MM.1S (cell line): ENCODE measurements at regions not wholly inside any gene's neighbourhood (a gene's known extent, or its start where the extent isn't known, plus 50 kb on each side); places are given as distances from the start of the nearest gene placed in this dataset.

Experiments used
- DNase-seq: peaks from one replicate; pipeline ENCODE4 v3.0.0-alpha.2; 2015
- H2AFZ ChIP-seq: fragments of 300-600 bp; sonication (generic); 2 replicates; pipeline ENCODE4 v1.6.0; 2016; ENCODE audit warnings: antibody characterized with exemption, low read length
- H3F3A ChIP-seq: fragments of 300-600 bp; sonication (generic); 2 replicates; pipeline ENCODE4 v1.6.1; 2016; ENCODE audit warnings: mild to moderate bottlenecking, antibody characterized with exemption, low read length, moderate library complexity, mixed read lengths; ENCODE audit not compliant: insufficient read depth
- H3K27ac ChIP-seq: fragments of 300-600 bp; sonication (generic); 2 replicates; pipeline ENCODE4 v1.5.1; 2016; ENCODE audit warnings: mild to moderate bottlenecking, low read length
- H3K27me3 ChIP-seq: fragments of 300-600 bp; sonication (generic); replicated peaks from 2 replicates; pipeline ENCODE4 v1.6.0; 2016; ENCODE audit warnings: low read length; ENCODE audit not compliant: insufficient read depth
- H3K36me3 ChIP-seq: fragments of 300-600 bp; sonication (generic); replicated peaks from 2 replicates; pipeline ENCODE4 v1.6.1; 2016; ENCODE audit warnings: mild to moderate bottlenecking, low read length, mixed read lengths; ENCODE audit not compliant: insufficient read depth
- H3K4me1 ChIP-seq: fragments of 300-600 bp; sonication (generic); 2 replicates; pipeline ENCODE4 v1.6.1; 2016; ENCODE audit warnings: low read length, mixed read lengths
- H3K4me2 ChIP-seq: fragments of 300-600 bp; sonication (generic); 2 replicates; pipeline ENCODE4 v1.6.0; 2016; ENCODE audit warnings: low read depth, low read length
- H3K4me3 ChIP-seq: fragments of 300-600 bp; sonication (generic); 2 replicates; pipeline ENCODE4 v1.5.1; 2016; ENCODE audit warnings: low read length, mixed read lengths
- H3K79me2 ChIP-seq: fragments of 300-600 bp; sonication (generic); 2 replicates; pipeline ENCODE4 v1.6.1; 2016; ENCODE audit warnings: mixed run types, low read length, mixed read lengths
- H3K9ac ChIP-seq: fragments of 300-600 bp; sonication (generic); 2 replicates; pipeline ENCODE4 v1.6.1; 2016; ENCODE audit warnings: low read length, mixed read lengths
- H3K9me2 ChIP-seq: fragments of 300-600 bp; sonication (generic); replicated peaks from 2 replicates; pipeline ENCODE4 v1.6.1; 2016; ENCODE audit warnings: mild to moderate bottlenecking, low read length, mixed read lengths; ENCODE audit not compliant: insufficient read depth
- H3K9me3 ChIP-seq: fragments of 300-600 bp; sonication (generic); replicated peaks from 2 replicates; pipeline ENCODE4 v1.6.1; 2016; ENCODE audit warnings: mild to moderate bottlenecking, low read length, mixed read lengths; ENCODE audit not compliant: insufficient read depth
- H4K20me1 ChIP-seq: fragments of 300-600 bp; sonication (generic); 2 replicates; pipeline ENCODE4 v1.6.1; 2016; ENCODE audit warnings: mild to moderate bottlenecking, low read length, moderate library complexity, mixed read lengths; ENCODE audit not compliant: insufficient read depth
- CTCF ChIP-seq: fragments of 300-600 bp; sonication (generic); IDR thresholded peaks from 2 replicates; pipeline ENCODE4 v1.5.1; 2016; ENCODE audit warnings: antibody characterized with exemption, low read length, mixed read lengths
- EZH2 ChIP-seq: fragments of 300-600 bp; sonication (generic); optimal IDR thresholded peaks from 2 replicates; pipeline ENCODE3; 2017; ENCODE audit warnings: low read depth, mild to moderate bottlenecking, antibody characterized with exemption, low read length, mixed read lengths
- EZH2phosphoT487 ChIP-seq: fragments of 300-600 bp; sonication (generic); IDR thresholded peaks from 2 replicates; pipeline ENCODE4 v1.6.1; 2018; ENCODE audit warnings: antibody characterized with exemption, low read length

DNA sequence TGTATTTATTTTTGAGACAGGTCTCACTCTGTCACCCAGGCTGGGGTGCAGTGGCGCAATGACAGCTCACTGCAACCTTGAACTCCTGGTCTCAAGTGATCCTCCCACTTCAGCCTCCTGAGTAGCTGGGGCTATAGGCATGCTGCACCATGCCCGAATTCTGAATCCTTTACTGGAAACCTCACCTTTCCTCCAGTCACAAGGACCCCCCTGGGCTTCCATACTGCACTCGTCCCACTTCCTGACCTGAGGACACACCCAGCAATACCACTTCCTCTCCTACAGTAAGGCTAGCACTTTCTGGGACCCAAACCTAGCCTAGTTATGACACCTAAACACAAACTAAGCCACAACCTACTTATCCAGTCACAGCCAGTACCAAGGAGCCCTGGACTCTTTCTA lies 68.2 kb downstream of the FAM217A start:
- Histone ChIP-seq H3K27me3 (no peaks in the 10 kb centered on the region), H3K4me1 (peaks cover 15% of the 10 kb centered on the region; the same call in 1 of the 2 replicates), H3K27ac (no peak overlapping the region), H3K36me3 (no peaks in the 10 kb centered on the region; the same call in 1 of the 2 replicates), H2AFZ (no peak overlapping the region), H3K4me3 (no peak overlapping the region), H3F3A (peaks cover 3% of the 10 kb centered on the region; the same call in 1 of the 2 replicates), H3K9me2 (no peaks in the 10 kb centered on the region), H3K79me2 (peaks cover 36% of the 10 kb centered on the region), H4K20me1 (no peaks in the 10 kb centered on the region), H3K9ac (no peak overlapping the region), H3K4me2 (no peak overlapping the region), H3K9me3 (no peaks in the 10 kb centered on the region)
- DNase-seq, result no peak
- TF ChIP-seq EZH2phosphoT487 (no peak), EZH2 (no peak), CTCF (no peak)

- DNase-seq, result no peak
- H3K4me2 ChIP-seq, result no peak overlapping the region
- H3K9me2 ChIP-seq, result no peaks in the 10 kb centered on the region
- H3K79me2 ChIP-seq, result peaks cover 46% of the 10 kb centered on the region
- no peaks in the 10 kb centered on the region for H4K20me1 ChIP-seq
- no peak overlapping the region for H3K9ac ChIP-seq
- H3K36me3 ChIP-seq, result no peaks in the 10 kb centered on the region; the same call in 1 of the 2 replicates
- H3K27ac ChIP-seq, result no peak overlapping the region
- H3K4me1 ChIP-seq, result peaks cover 24% of the 10 kb centered on the region; the same call in 1 of the 2 replicates
- no peaks in the 10 kb centered on the region for H3K27me3 ChIP-seq
- no peaks in the 10 kb centered on the region for H3K9me3 ChIP-seq
- H3F3A ChIP-seq, result peaks cover 13% of the 10 kb centered on the region
- no peak overlapping the region for H3K4me3 ChIP-seq
- H2AFZ ChIP-seq, result no peak overlapping the region
- TF ChIP-seq EZH2 (no peak), EZH2phosphoT487 (no peak), CTCF (no peak)
Measured at GRCh38 chr6:4012826-4013225, 66.1 kb downstream of the FAM217A start.

GRCh38 chr6:4017058-4017739 lies 61.7 kb downstream of the FAM217A start:
- H3K4me2 ChIP-seq, result peak overlapping the region; percentile 73
- 0 out of 2 replicates have a peak overlapping the region, but pooled peaks have one; percentile 52 for H2AFZ ChIP-seq
- no peaks in the 10 kb centered on the region for H3K36me3 ChIP-seq
- H4K20me1 ChIP-seq, result no peaks in the 10 kb centered on the region
- H3K9me2 ChIP-seq, result no peaks in the 10 kb centered on the region
- H3K4me1 ChIP-seq, result peaks cover 19% of the 10 kb centered on the region; the same call in 1 of the 2 replicates
- peak overlapping the region; percentile 82 for H3K4me3 ChIP-seq
- H3K27me3 ChIP-seq, result no peaks in the 10 kb centered on the region
- peak overlapping the region; percentile 97 for H3K27ac ChIP-seq
- H3K9ac ChIP-seq, result peak overlapping the region; percentile 90
- H3K79me2 ChIP-seq, result peaks cover 49% of the 10 kb centered on the region
- TF ChIP-seq EZH2phosphoT487 (no peak), EZH2 (no peak)
- peaks cover 42% of the 10 kb centered on the region for H3F3A ChIP-seq
- H3K9me3 ChIP-seq, result no peaks in the 10 kb centered on the region
- DNase-seq, result no peak

DNA sequence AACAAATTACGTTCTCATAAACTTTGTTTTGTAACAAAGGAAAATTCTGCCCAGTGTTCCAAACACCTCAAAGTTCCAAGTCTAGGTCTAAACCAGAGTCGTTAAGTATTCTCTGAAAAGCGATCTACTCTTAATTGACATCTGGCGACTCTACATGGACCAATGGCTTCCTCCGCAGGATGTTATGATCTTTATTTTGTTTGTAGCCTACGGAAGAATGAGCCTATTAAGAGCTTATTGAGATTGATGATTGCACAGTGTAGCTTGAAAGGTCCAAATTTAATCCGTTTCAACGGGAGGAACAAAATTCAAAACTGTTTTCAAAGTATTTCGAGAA lies 61.1 kb downstream of the FAM217A start:
- no peaks in the 10 kb centered on the region for H3K9me3 ChIP-seq
- DNase-seq, result peak; percentile 53
- H3K4me3 ChIP-seq, result peak overlapping the region; percentile 82
- H3F3A ChIP-seq, result peaks cover 42% of the 10 kb centered on the region
- H4K20me1 ChIP-seq, result peaks cover 4% of the 10 kb centered on the region
- TF ChIP-seq EZH2, result no peak
- no peak for TF ChIP-seq CTCF
- TF ChIP-seq EZH2phosphoT487, result no peak
- H3K79me2 ChIP-seq, result peaks cover 49% of the 10 kb centered on the region
- no peaks in the 10 kb centered on the region for H3K9me2 ChIP-seq
- H3K27ac ChIP-seq, result peak overlapping the region; percentile 97
- peak overlapping the region; percentile 90 for H3K9ac ChIP-seq
- peaks cover 19% of the 10 kb centered on the region; the same call in 1 of the 2 replicates for H3K4me1 ChIP-seq
- peak overlapping the region; percentile 52 for H2AFZ ChIP-seq
- H3K36me3 ChIP-seq, result no peaks in the 10 kb centered on the region
- no peaks in the 10 kb centered on the region for H3K27me3 ChIP-seq
- H3K4me2 ChIP-seq, result peak overlapping the region; percentile 73
